DND-41 (cell line): ENCODE measurements at regions not wholly inside any gene's neighbourhood (a gene's known extent, or its start where the extent isn't known, plus 50 kb on each side); places are given as distances from the start of the nearest gene placed in this dataset.

Experiments used
- ATAC-seq: fragments of 200-7000 bp; cut with Tn5 transposase; 3 replicates; pipeline ENCODE4 v1.9.1; 2021; ENCODE audit warnings: low read depth; ENCODE audit not compliant: insufficient read depth
- DNase-seq: peaks from one replicate; pipeline ENCODE4 v3.0.0-alpha.2; 2020
- H2AFZ ChIP-seq: 2 replicates; pipeline ENCODE4 v1.6.0; 2012; ENCODE audit warnings: low read depth, low read length
- H3K27ac ChIP-seq: 2 replicates; pipeline ENCODE4 v1.5.1; 2012; ENCODE audit warnings: low read length, inconsistent platforms
- H3K27me3 ChIP-seq: fragments of 200-600 bp; sonication (generic); 2 replicates; pipeline ENCODE4 v1.6.0; 2012; ENCODE audit warnings: low read length, mild to moderate bottlenecking, inconsistent platforms; ENCODE audit not compliant: insufficient read depth, poor library complexity
- H3K36me3 ChIP-seq: 2 replicates; pipeline ENCODE4 v1.5.1; 2012; ENCODE audit warnings: low read length, inconsistent platforms; ENCODE audit not compliant: insufficient read depth
- H3K4me1 ChIP-seq: 2 replicates; pipeline ENCODE4 v1.5.1; 2012; ENCODE audit warnings: mild to moderate bottlenecking, low read length; ENCODE audit not compliant: insufficient read depth
- H3K4me2 ChIP-seq: 2 replicates; pipeline ENCODE4 v1.6.0; 2012; ENCODE audit warnings: mild to moderate bottlenecking, moderate library complexity, low read length, inconsistent platforms; ENCODE audit not compliant: insufficient read depth
- H3K4me3 ChIP-seq, 2 experiments: fragments of 200-600 bp in 1 of 2; shearing (Covaris generic) in 1 of 2; 2 replicates each; pipeline ENCODE4 v1.5.1; 2012 to 2016; ENCODE audit warnings: inconsistent platforms in 2 of 2, low read length in 2 of 2, mild to moderate bottlenecking in 2 of 2, low read depth in 1 of 2, moderate library complexity in 1 of 2
- H3K79me2 ChIP-seq: 2 replicates; pipeline ENCODE4 v1.6.0; 2012; ENCODE audit warnings: low read length, inconsistent platforms; ENCODE audit not compliant: insufficient read depth
- H3K9ac ChIP-seq: 2 replicates; pipeline ENCODE4 v1.6.0; 2012; ENCODE audit warnings: low read depth, mild to moderate bottlenecking, inconsistent platforms, low read length, moderate library complexity
- H3K9me3 ChIP-seq: 2 replicates; pipeline ENCODE4 v1.5.1; 2012; ENCODE audit warnings: low read length, moderate library complexity, mild to moderate bottlenecking, inconsistent platforms; ENCODE audit not compliant: insufficient read depth, severe bottlenecking
- H4K20me1 ChIP-seq: 2 replicates; pipeline ENCODE4 v1.6.0; 2012; ENCODE audit warnings: low read length; ENCODE audit not compliant: insufficient read depth
- EZH2 ChIP-seq: IDR thresholded peaks from 3 replicates; pipeline ENCODE4 v1.6.1; 2012; ENCODE audit warnings: borderline replicate concordance, low read depth, mild to moderate bottlenecking, moderate library complexity, low read length, inconsistent platforms; ENCODE audit not compliant: severe bottlenecking
- TF ChIP-seq, protein P1 (sequence below): IDR thresholded peaks from 2 replicates; pipeline ENCODE4 v1.5.1; 2012; ENCODE audit warnings: borderline replicate concordance, low read length, moderate library complexity, mild to moderate bottlenecking; ENCODE audit not compliant: poor library complexity, severe bottlenecking; ENCODE audit errors: extremely low read depth

DNA sequence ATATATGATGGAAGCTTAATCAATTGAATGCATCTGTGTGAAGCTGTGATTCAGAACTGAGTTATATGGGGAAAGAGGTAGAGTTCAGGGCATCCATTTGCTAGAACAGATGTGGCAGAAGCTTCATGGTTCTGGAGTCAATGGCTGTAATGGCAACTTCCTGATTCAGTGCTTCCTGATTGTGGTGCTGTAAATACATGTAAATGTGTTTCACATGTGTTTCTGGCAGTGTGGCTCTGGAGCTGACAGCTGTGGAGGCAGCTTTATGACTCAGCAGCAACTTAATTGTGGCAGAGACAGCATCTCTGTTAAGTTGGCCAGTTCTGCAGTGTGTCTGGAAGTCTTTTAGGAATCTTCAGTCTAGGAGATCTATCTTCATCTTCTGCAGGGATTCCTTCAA is 226.6 kb upstream of the ZRANB2 start:
- no peaks in the 10 kb centered on the region for H3K79me2 ChIP-seq
- DNase-seq (peak; percentile 12), ATAC-seq (peak; percentile 66)
- no peaks in the 10 kb centered on the region for H3K27me3 ChIP-seq
- no peak overlapping the region for H3K27ac ChIP-seq
- peak overlapping the region; percentile 69 for H2AFZ ChIP-seq
- no peak overlapping the region for H3K4me2 ChIP-seq
- no peak overlapping the region for H3K9ac ChIP-seq
- no peaks in the 10 kb centered on the region for H4K20me1 ChIP-seq
- no peak overlapping the region for H3K4me3 ChIP-seq
- H3K9me3 ChIP-seq: no peaks in the 10 kb centered on the region
- H3K36me3 ChIP-seq: no peaks in the 10 kb centered on the region
- no peak for TF ChIP-seq EZH2
- TF ChIP-seq, protein P1, sequence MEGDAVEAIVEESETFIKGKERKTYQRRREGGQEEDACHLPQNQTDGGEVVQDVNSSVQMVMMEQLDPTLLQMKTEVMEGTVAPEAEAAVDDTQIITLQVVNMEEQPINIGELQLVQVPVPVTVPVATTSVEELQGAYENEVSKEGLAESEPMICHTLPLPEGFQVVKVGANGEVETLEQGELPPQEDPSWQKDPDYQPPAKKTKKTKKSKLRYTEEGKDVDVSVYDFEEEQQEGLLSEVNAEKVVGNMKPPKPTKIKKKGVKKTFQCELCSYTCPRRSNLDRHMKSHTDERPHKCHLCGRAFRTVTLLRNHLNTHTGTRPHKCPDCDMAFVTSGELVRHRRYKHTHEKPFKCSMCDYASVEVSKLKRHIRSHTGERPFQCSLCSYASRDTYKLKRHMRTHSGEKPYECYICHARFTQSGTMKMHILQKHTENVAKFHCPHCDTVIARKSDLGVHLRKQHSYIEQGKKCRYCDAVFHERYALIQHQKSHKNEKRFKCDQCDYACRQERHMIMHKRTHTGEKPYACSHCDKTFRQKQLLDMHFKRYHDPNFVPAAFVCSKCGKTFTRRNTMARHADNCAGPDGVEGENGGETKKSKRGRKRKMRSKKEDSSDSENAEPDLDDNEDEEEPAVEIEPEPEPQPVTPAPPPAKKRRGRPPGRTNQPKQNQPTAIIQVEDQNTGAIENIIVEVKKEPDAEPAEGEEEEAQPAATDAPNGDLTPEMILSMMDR: no peak
- H3K4me1 ChIP-seq: peaks cover 5% of the 10 kb centered on the region

DNA sequence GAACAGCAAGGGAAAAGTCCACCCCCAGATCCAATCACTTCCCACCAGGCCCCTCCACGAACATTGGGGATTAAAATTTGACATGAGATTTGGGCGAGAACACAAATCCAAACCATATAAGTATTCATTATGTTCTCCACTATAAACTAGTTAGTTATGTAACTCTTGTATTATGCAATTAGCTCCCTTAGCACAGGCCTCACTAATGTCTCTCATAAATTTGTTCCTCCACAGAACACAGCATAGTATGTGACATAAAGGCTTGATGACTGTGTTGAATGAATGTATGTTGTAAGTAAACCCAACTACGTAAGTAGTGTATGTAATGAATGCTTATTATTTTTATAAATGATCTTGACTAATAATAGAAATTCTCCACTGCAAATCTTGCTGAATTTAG is 223.3 kb upstream of the ZRANB2 start:
- TF ChIP-seq EZH2: no peak
- TF ChIP-seq, protein P1: no peak
- Histone ChIP-seq H3K79me2 (no peaks in the 10 kb centered on the region), H3K9me3 (no peaks in the 10 kb centered on the region), H2AFZ (no peak overlapping the region), H4K20me1 (no peaks in the 10 kb centered on the region), H3K27ac (no peak overlapping the region), H3K4me2 (no peak overlapping the region), H3K4me1 (peaks cover 5% of the 10 kb centered on the region), H3K9ac (no peak overlapping the region), H3K4me3 (no peak overlapping the region), H3K36me3 (no peaks in the 10 kb centered on the region), H3K27me3 (no peaks in the 10 kb centered on the region)
- ATAC-seq (no peak), DNase-seq (no peak)

DNA sequence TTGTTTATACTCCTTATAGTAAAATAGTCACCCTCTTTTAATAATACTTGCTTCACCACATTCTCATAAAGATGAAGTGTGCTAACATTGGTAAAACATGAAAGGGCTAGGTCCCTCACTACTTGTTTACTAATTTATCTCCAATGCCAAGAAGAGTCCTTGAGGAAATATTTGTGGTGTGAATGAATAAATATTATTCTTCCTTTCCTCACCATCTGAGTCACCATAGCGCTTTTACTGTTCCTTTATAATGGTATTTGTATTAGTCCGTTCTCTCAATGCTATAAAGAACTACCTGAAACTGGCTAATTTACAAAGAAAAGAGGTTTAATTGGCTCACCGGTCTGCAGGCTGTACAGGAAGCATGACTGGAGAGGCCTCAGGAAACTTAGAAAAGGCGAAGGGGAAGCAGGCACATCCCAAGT is 222.8 kb upstream of the ZRANB2 start:
- Histone ChIP-seq H4K20me1 (no peaks in the 10 kb centered on the region), H3K79me2 (no peaks in the 10 kb centered on the region), H3K36me3 (no peaks in the 10 kb centered on the region), H3K9me3 (no peaks in the 10 kb centered on the region), H3K4me2 (no peak overlapping the region), H3K4me3 (no peak overlapping the region), H3K27me3 (no peaks in the 10 kb centered on the region), H3K9ac (no peak overlapping the region), H3K4me1 (peaks cover 5% of the 10 kb centered on the region), H3K27ac (no peak overlapping the region), H2AFZ (no peak overlapping the region)
- DNase-seq: no peak
- TF ChIP-seq, protein P1: no peak
- no peak for TF ChIP-seq EZH2
- ATAC-seq: no peak

DNA sequence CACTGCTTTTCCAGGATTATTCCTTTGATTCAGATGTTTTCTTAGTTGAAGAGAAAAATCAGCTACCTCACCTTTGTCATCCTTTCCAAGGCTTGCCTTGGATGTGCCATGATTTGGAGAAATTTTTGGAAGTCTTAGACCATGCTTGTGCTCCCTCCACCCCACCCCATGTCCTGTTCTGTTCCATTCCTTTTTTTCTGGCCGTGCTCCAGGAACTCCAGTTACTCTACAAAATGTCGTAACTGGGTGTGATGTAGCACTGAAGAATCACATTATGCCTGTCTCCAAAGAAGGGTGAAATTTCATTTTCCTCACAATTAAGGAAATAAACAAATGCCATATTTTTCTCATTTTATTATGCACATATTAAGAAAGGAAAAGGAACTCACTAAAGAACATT is 217.8 kb upstream of the ZRANB2 start:
- DNase-seq (no peak), ATAC-seq (no peak)
- Histone ChIP-seq H3K79me2 (no peaks in the 10 kb centered on the region), H3K27me3 (no peaks in the 10 kb centered on the region), H4K20me1 (no peaks in the 10 kb centered on the region), H2AFZ (no peak overlapping the region), H3K27ac (no peak overlapping the region), H3K36me3 (no peaks in the 10 kb centered on the region), H3K4me3 (no peak overlapping the region), H3K9ac (no peak overlapping the region), H3K4me2 (no peak overlapping the region), H3K4me1 (no peaks in the 10 kb centered on the region), H3K9me3 (no peaks in the 10 kb centered on the region)
- TF ChIP-seq EZH2: no peak
- TF ChIP-seq, protein P1: no peak
